Right hindlimb (tissue), 1 donor: ENCODE measurements at regions not wholly inside any gene's neighbourhood (a gene's known extent, or its start where the extent isn't known, plus 50 kb on each side); places are given as distances from the start of the nearest gene placed in this dataset.
"Not testable (repeated sequence)": the region's sequence is repeated elsewhere in the genome, so short reads cannot be mapped to it uniquely, and the experiment has no call there.

Experiments
- DNase-seq: peaks from one replicate; pipeline ENCODE4 v3.0.0-alpha.2; 2018

- no peak for DNase-seq
Measured at GRCh38 chrX:145393702-145394235, 146.5 kb downstream of the SPANXN1 start.

- DNase-seq, result no peak
Measured at GRCh38 chrX:145394344-145394743, 147.0 kb downstream of the SPANXN1 start.

GRCh38 chrX:145396612-145397011 lies 149.3 kb downstream of the SPANXN1 start:
- DNase-seq, result no peak

GRCh38 chrX:145405012-145405411 lies 157.7 kb downstream of the SPANXN1 start:
- peak; percentile 17 for DNase-seq

GRCh38 chrX:145410622-145411021 lies 163.3 kb downstream of the SPANXN1 start:
- DNase-seq, result no peak

- not testable (repeated sequence) for DNase-seq
Measured at GRCh38 chrX:145436211-145436610, 188.9 kb downstream of the SPANXN1 start.

- no peak for DNase-seq
Measured at GRCh38 chrX:145464650-145465049, 217.3 kb downstream of the SPANXN1 start.

GRCh38 chrX:145475725-145476124 lies 228.4 kb downstream of the SPANXN1 start:
- no peak for DNase-seq

- no peak for DNase-seq
Measured at GRCh38 chrX:145484740-145485139, 237.4 kb downstream of the SPANXN1 start.

- DNase-seq, result no peak
Measured at GRCh38 chrX:145502670-145503069, 255.4 kb downstream of the SPANXN1 start.

GRCh38 chrX:145506214-145506613 lies 258.9 kb downstream of the SPANXN1 start:
- no peak for DNase-seq

GRCh38 chrX:145524931-145525330 lies 277.6 kb downstream of the SPANXN1 start:
- DNase-seq, result no peak

GRCh38 chrX:145532176-145532780 lies 285.0 kb downstream of the SPANXN1 start:
- DNase-seq, result no peak

- DNase-seq, result no peak
Measured at GRCh38 chrX:145533534-145533933, 284.1 kb upstream of the SLITRK2 start.

- DNase-seq, result no peak
Measured at GRCh38 chrX:145549496-145549895, 268.1 kb upstream of the SLITRK2 start.

- DNase-seq, result no peak
Measured at GRCh38 chrX:145552643-145553042, 265.0 kb upstream of the SLITRK2 start.

GRCh38 chrX:145553702-145554101 lies 263.9 kb upstream of the SLITRK2 start:
- DNase-seq, result no peak

GRCh38 chrX:145563159-145563558 lies 254.5 kb upstream of the SLITRK2 start:
- no peak for DNase-seq

GRCh38 chrX:145609951-145610511 lies 207.6 kb upstream of the SLITRK2 start:
- no peak for DNase-seq

GRCh38 chrX:145613894-145614293 lies 203.7 kb upstream of the SLITRK2 start:
- no peak for DNase-seq

GRCh38 chrX:145620666-145621065 lies 197.0 kb upstream of the SLITRK2 start:
- no peak for DNase-seq

GRCh38 chrX:145623453-145623852 lies 194.2 kb upstream of the SLITRK2 start:
- DNase-seq, result no peak

GRCh38 chrX:145630081-145630480 lies 187.5 kb upstream of the SLITRK2 start:
- no peak for DNase-seq

- no peak for DNase-seq
Measured at GRCh38 chrX:145630806-145631435, 186.7 kb upstream of the SLITRK2 start.
